WTC11 (cell line): ENCODE measurements at regions not wholly inside any gene's neighbourhood (a gene's known extent, or its start where the extent isn't known, plus 50 kb on each side); places are given as distances from the start of the nearest gene placed in this dataset.
"Not testable (repeated sequence)": the region's sequence is repeated elsewhere in the genome, so short reads cannot be mapped to it uniquely, and the experiment has no call there.

ENCODE experiments used
- ATAC-seq: fragments of 200-7000 bp; cut with Tn5 transposase; 2 replicates; pipeline ENCODE4 v1.10.0; 2021; ENCODE audit warnings: mild to moderate bottlenecking, moderate library complexity
- CTCF ChIA-PET: fragments of 300-600 bp; sonication (Branson Sonifier 250); formaldehyde crosslinking; loops from one replicate; lab custom pipeline; 2021; ENCODE audit warnings: antibody characterized with exemption; lab: Charles Lee
- POLR2A ChIA-PET: fragments of 350-600 bp; sonication (Branson Sonifier 250); formaldehyde crosslinking; loops from one replicate; lab custom pipeline; 2021; ENCODE audit warnings: antibody characterized with exemption; lab: Charles Lee
- DNase-seq: peaks from one replicate; pipeline ENCODE4 v3.0.0; 2021; ENCODE audit warnings: low spot score
- H3K27ac Mint-ChIP-seq: 2 replicates; pipeline ENCODE4 v1.8.0; 2021; ENCODE audit warnings: mixed read lengths
- H3K27me3 Mint-ChIP-seq: 2 replicates; pipeline ENCODE4 v1.8.0; 2021; ENCODE audit warnings: low read depth, mild to moderate bottlenecking, moderate library complexity, mixed read lengths
- H3K36me3 Mint-ChIP-seq: 2 replicates; pipeline ENCODE4 v1.8.0; 2021; ENCODE audit warnings: mixed read lengths
- H3K4me1 Mint-ChIP-seq: 2 replicates; pipeline ENCODE4 v1.8.0; 2022; ENCODE audit warnings: mixed read lengths
- H3K4me3 Mint-ChIP-seq: 2 replicates; pipeline ENCODE4 v1.8.0; 2021; ENCODE audit warnings: mild to moderate bottlenecking, moderate library complexity, mixed read lengths
- H3K9me3 Mint-ChIP-seq: 2 replicates; pipeline ENCODE4 v1.8.0; 2021; ENCODE audit warnings: mixed read lengths
- ATF2 ChIP-seq: sonication (generic); formaldehyde crosslinking; IDR thresholded peaks from 2 replicates; pipeline ENCODE4 v1.8.1; 2022; ENCODE audit warnings: low read depth, missing genetic modification reagents, borderline replicate concordance
- E2F4 ChIP-seq: sonication (generic); formaldehyde crosslinking; IDR thresholded peaks from 2 replicates; pipeline ENCODE4 v1.8.1; 2022; ENCODE audit warnings: low read depth, mild to moderate bottlenecking, moderate library complexity, missing genetic modification reagents, borderline replicate concordance
- EMX1 ChIP-seq: fragments of 250-450 bp; sonication (Bioruptor Pico); IDR thresholded peaks from 2 replicates; pipeline ENCODE4 v1.8.0; 2021; ENCODE audit warnings: mild to moderate bottlenecking
- FOXP4 ChIP-seq: sonication (generic); formaldehyde crosslinking; IDR thresholded peaks from 2 replicates; pipeline ENCODE4 v1.8.0; 2022; ENCODE audit warnings: mild to moderate bottlenecking, missing genetic modification reagents
- MXD4 ChIP-seq: fragments of 250-450 bp; sonication (Bioruptor Pico); IDR thresholded peaks from 2 replicates; pipeline ENCODE4 v1.8.0; 2021; ENCODE audit warnings: mild to moderate bottlenecking, moderate library complexity, borderline replicate concordance
- MYBL2 ChIP-seq: sonication (generic); formaldehyde crosslinking; IDR thresholded peaks from 2 replicates; pipeline ENCODE4 v1.8.1; 2023; ENCODE audit warnings: mild to moderate bottlenecking, moderate library complexity, missing genetic modification reagents
- NFYB ChIP-seq: sonication (generic); formaldehyde crosslinking; conservative IDR thresholded peaks from 2 replicates; pipeline ENCODE4 v1.8.0; 2022; ENCODE audit warnings: low read depth, missing genetic modification reagents
- NR3C1 ChIP-seq: sonication (generic); formaldehyde crosslinking; conservative IDR thresholded peaks from 2 replicates; pipeline ENCODE4 v1.8.1; 2023; ENCODE audit warnings: low read depth, mild to moderate bottlenecking, missing genetic modification reagents
- PRDM15 ChIP-seq: sonication (generic); formaldehyde crosslinking; IDR thresholded peaks from 2 replicates; pipeline ENCODE4 v1.8.0; 2022; ENCODE audit warnings: missing genetic modification reagents
- STAT6 ChIP-seq: sonication (generic); formaldehyde crosslinking; conservative IDR thresholded peaks from 2 replicates; pipeline ENCODE4 v1.8.1; 2023; ENCODE audit warnings: mild to moderate bottlenecking, low read depth, missing genetic modification reagents, moderate library complexity
- TCF7 ChIP-seq: sonication (generic); formaldehyde crosslinking; IDR thresholded peaks from 2 replicates; pipeline ENCODE4 v1.8.0; 2022; ENCODE audit warnings: mild to moderate bottlenecking, low read depth, missing genetic modification reagents, moderate library complexity
- ZBTB21 ChIP-seq: sonication (generic); formaldehyde crosslinking; IDR thresholded peaks from 2 replicates; pipeline ENCODE4 v1.8.1; 2023; ENCODE audit warnings: mild to moderate bottlenecking, missing genetic modification reagents, borderline replicate concordance
- ZBTB43 ChIP-seq: sonication (generic); formaldehyde crosslinking; IDR thresholded peaks from 2 replicates; pipeline ENCODE4 v1.8.1; 2023; ENCODE audit warnings: mild to moderate bottlenecking, missing genetic modification reagents
- ZNF423 ChIP-seq: fragments of 250-450 bp; sonication (Bioruptor Pico); IDR thresholded peaks from 2 replicates; pipeline ENCODE4 v2.1.2; 2022; ENCODE audit warnings: mild to moderate bottlenecking, moderate library complexity

- Mint-ChIP-seq H3K4me3 (no peak overlapping the region), H3K27me3 (no peaks in the 10 kb centered on the region), H3K36me3 (no peaks in the 10 kb centered on the region), H3K27ac (no peak overlapping the region), H3K4me1 (no peaks in the 10 kb centered on the region), H3K9me3 (no peaks in the 10 kb centered on the region)
- peak; percentile 18; the same call in 1 of the 2 replicates for ATAC-seq
- no peak for DNase-seq
- ChIA-PET CTCF (interaction anchor here (1.0 kb wide), 1 partner anchor 483 kb away, joined by 3 read pairs; no protein-coding TSS in a partner anchor), POLR2A (no interaction called here)
- TF ChIP-seq EMX1: no peak
- no peak for TF ChIP-seq FOXP4 (CRISPR knock-in tag)
- no peak for TF ChIP-seq MXD4 (CRISPR knock-in tag)
- no peak for TF ChIP-seq ZNF423 (CRISPR knock-in tag)
- no peak for TF ChIP-seq STAT6 (CRISPR knock-in tag)
- no peak for TF ChIP-seq ATF2 (CRISPR knock-in tag)
- TF ChIP-seq NR3C1 (CRISPR knock-in tag): no peak
- TF ChIP-seq PRDM15: no peak
- no peak for TF ChIP-seq MYBL2 (CRISPR knock-in tag)
- TF ChIP-seq ZBTB21 (CRISPR knock-in tag): no peak
- no peak for TF ChIP-seq E2F4 (CRISPR knock-in tag)
- no peak for TF ChIP-seq TCF7
- no peak for TF ChIP-seq ZBTB43 (CRISPR knock-in tag)
- no peak for TF ChIP-seq NFYB (CRISPR knock-in tag)
These were observed 354.9 kb downstream of the SI start for GRCh38 chr3:164723396-164723795.

- H3K27ac Mint-ChIP-seq, H3K4me1 Mint-ChIP-seq, ATAC-seq, H3K36me3 Mint-ChIP-seq, H3K4me3 Mint-ChIP-seq, CTCF ChIA-PET, H3K27me3 Mint-ChIP-seq, POLR2A ChIA-PET: not testable (repeated sequence)
- peaks cover 12% of the 10 kb centered on the region for H3K9me3 Mint-ChIP-seq
- DNase-seq: peak; percentile 34
These were observed 375.5 kb downstream of the SI start for GRCh38 chr3:164702808-164703207.
